CD4-positive, alpha-beta T cell (primary cell): ENCODE measurements at regions not wholly inside any gene's neighbourhood (a gene's known extent, or its start where the extent isn't known, plus 50 kb on each side); places are given as distances from the start of the nearest gene placed in this dataset.

Experiments
- ATAC-seq: fragments of 200-7000 bp; cut with Tn5 transposase; one replicate; pipeline ENCODE4 v1.10.0; 2022; ENCODE audit warnings: mild to moderate bottlenecking; ENCODE audit not compliant: poor library complexity
- CTCF ChIA-PET: fragments of 350-600 bp; sonication (Branson Sonifier 250); formaldehyde crosslinking; loops from one replicate; lab custom pipeline; 2021; ENCODE audit warnings: antibody characterized with exemption, inconsistent platforms; lab: Charles Lee
- POLR2A ChIA-PET: fragments of 350-600 bp; sonication (Branson Sonifier 250); formaldehyde crosslinking; loops from one replicate; lab custom pipeline; 2021; ENCODE audit warnings: antibody characterized with exemption, inconsistent platforms; lab: Charles Lee
- DNase-seq, 14 experiments: peaks; one replicate each; pipeline ENCODE4 v3.0.0-alpha.2; 2013 to 2020; ENCODE audit warnings: mixed read lengths in 2 of 14
- H3K27ac ChIP-seq, 2 donors: one replicate each; pipeline versions ENCODE4 v1.5.1 to v1.7.0; 2013; ENCODE audit warnings: low read length in 2 of 2, low read depth in 1 of 2, mild to moderate bottlenecking in 1 of 2
- H3K27me3 ChIP-seq, 2 experiments: 1 replicate in 1 of 2; 2 replicates in 1 of 2; pipeline versions ENCODE4 v1.6.1 to v1.7.0; 2013; ENCODE audit warnings: low read length in 2 of 2, control low read depth in 1 of 2, mild to moderate bottlenecking in 1 of 2, moderate library complexity in 1 of 2; ENCODE audit not compliant: insufficient read depth in 2 of 2, control insufficient read depth in 1 of 2
- H3K36me3 ChIP-seq: one replicate; pipeline ENCODE4 v1.6.1; 2013; ENCODE audit warnings: low read length, control low read depth; ENCODE audit not compliant: insufficient read depth
- H3K4me1 ChIP-seq: one replicate; pipeline ENCODE4 v1.6.1; 2013; ENCODE audit warnings: low read length, control low read depth; ENCODE audit not compliant: insufficient read depth
- H3K4me3 ChIP-seq: one replicate; pipeline ENCODE4 v1.5.1; 2013; ENCODE audit warnings: mild to moderate bottlenecking, low read length, moderate library complexity
- H3K9me3 ChIP-seq, 2 experiments: 1 replicate in 1 of 2; 2 replicates in 1 of 2; pipeline versions ENCODE4 v1.6.1 to v1.7.0; 2013; ENCODE audit warnings: low read length in 2 of 2, mild to moderate bottlenecking in 2 of 2, control low read depth in 1 of 2, moderate library complexity in 1 of 2; ENCODE audit not compliant: control insufficient read depth in 1 of 2, insufficient read depth in 1 of 2
- H3K27ac Mint-ChIP-seq: one replicate; pipeline ENCODE4 v1.8.0; 2020; ENCODE audit warnings: mixed read lengths
- H3K27me3 Mint-ChIP-seq: one replicate; pipeline ENCODE4 v1.8.0; 2021; ENCODE audit warnings: mixed read lengths
- H3K36me3 Mint-ChIP-seq: one replicate; pipeline ENCODE4 v1.8.0; 2021; ENCODE audit warnings: low read depth, mixed read lengths
- H3K4me1 Mint-ChIP-seq: one replicate; pipeline ENCODE4 v1.8.0; 2021; ENCODE audit warnings: low read depth, mixed read lengths
- H3K4me3 Mint-ChIP-seq: one replicate; pipeline ENCODE4 v1.8.0; 2020; ENCODE audit warnings: mild to moderate bottlenecking, mixed read lengths
- H3K9me3 Mint-ChIP-seq: one replicate; pipeline ENCODE4 v1.8.0; 2020; ENCODE audit warnings: mixed read lengths
- CTCF ChIP-seq: fragments of 200-600 bp; IDR thresholded peaks from one replicate; pipeline ENCODE4 v1.8.0; 2022; ENCODE audit warnings: antibody characterized with exemption, mild to moderate bottlenecking
- intact Hi-C, 2 experiments: fragments of 100-400 bp; cut with DNase I in 1 of 2; cut with micrococcal nuclease in 1 of 2; formaldehyde crosslinking; loops; one replicate each; pipeline versions ENCODE4 v1.15.1 to v1.9.0; 2023 to 2025; cut with DNase I, micrococcal nuclease

- CTCF ChIA-PET: no interaction called here
- no peak for DNase-seq
Observed at GRCh38 chr6:159390381-159390780, 221.2 kb downstream of the FNDC1 start.

GRCh38 chr6:159389695-159390094, 220.5 kb downstream of the FNDC1 start:
- ChIA-PET CTCF (no interaction called here), POLR2A (no interaction called here)
- no peak for TF ChIP-seq CTCF

More at GRCh38 chr6:159390381-159390780, 221.2 kb downstream of the FNDC1 start:
- H3K27ac ChIP-seq: no peak overlapping the region
- H3K4me1 Mint-ChIP-seq: no peaks in the 10 kb centered on the region
- ATAC-seq: no peak
- no peak overlapping the region for H3K4me3 ChIP-seq
- no peaks in the 10 kb centered on the region for H3K4me1 ChIP-seq
- TF ChIP-seq CTCF: no peak
- peaks cover 44% of the 10 kb centered on the region for H3K27me3 Mint-ChIP-seq
- POLR2A ChIA-PET: no interaction called here
- intact Hi-C loops: no loop called here
- H3K4me3 Mint-ChIP-seq: no peak overlapping the region
- H3K36me3 Mint-ChIP-seq: no peaks in the 10 kb centered on the region
- no peaks in the 10 kb centered on the region for H3K36me3 ChIP-seq
- no peaks in the 10 kb centered on the region for H3K9me3 Mint-ChIP-seq
- H3K9me3 ChIP-seq: peaks cover 0 to 4% of the 10 kb centered on the region in 2 experiments
- H3K27ac Mint-ChIP-seq: no peak overlapping the region
- H3K27me3 ChIP-seq: peaks cover 0 to 5% of the 10 kb centered on the region in 2 experiments

GRCh38 chr6:159380114-159380513, 210.9 kb downstream of the FNDC1 start:
- Histone ChIP-seq H3K4me3 (no peak overlapping the region), H3K27ac (no peak overlapping the region), H3K4me1 (no peaks in the 10 kb centered on the region), H3K27me3 (no peaks in the 10 kb centered on the region), H3K36me3 (no peaks in the 10 kb centered on the region), H3K9me3 (peaks cover 0 to 2% of the 10 kb centered on the region in 2 experiments)
- no peaks in the 10 kb centered on the region for H3K36me3 Mint-ChIP-seq
- ChIA-PET POLR2A (no interaction called here), CTCF (no interaction called here)
- H3K27ac Mint-ChIP-seq: no peak overlapping the region
- peaks cover 47% of the 10 kb centered on the region for H3K27me3 Mint-ChIP-seq
- TF ChIP-seq CTCF: no peak
- intact Hi-C loops: no loop called here
- DNase-seq (no peak), ATAC-seq (no peak)
- no peak overlapping the region for H3K4me3 Mint-ChIP-seq
- H3K4me1 Mint-ChIP-seq: no peaks in the 10 kb centered on the region
- no peaks in the 10 kb centered on the region for H3K9me3 Mint-ChIP-seq

More at GRCh38 chr6:159389695-159390094, 220.5 kb downstream of the FNDC1 start:
- H3K27ac ChIP-seq: no peak overlapping the region
- H3K36me3 ChIP-seq: no peaks in the 10 kb centered on the region
- no peak for DNase-seq
- peaks cover 0 to 5% of the 10 kb centered on the region in 2 experiments for H3K27me3 ChIP-seq
- H3K36me3 Mint-ChIP-seq: no peaks in the 10 kb centered on the region
- H3K4me1 Mint-ChIP-seq: no peaks in the 10 kb centered on the region
- H3K4me1 ChIP-seq: no peaks in the 10 kb centered on the region
- H3K4me3 Mint-ChIP-seq: no peak overlapping the region
- no peak overlapping the region for H3K4me3 ChIP-seq
- intact Hi-C loops: no loop called here
- no peak for ATAC-seq
- H3K27me3 Mint-ChIP-seq: peaks cover 42% of the 10 kb centered on the region
- no peaks in the 10 kb centered on the region for H3K9me3 Mint-ChIP-seq
- H3K9me3 ChIP-seq: peaks cover 0 to 4% of the 10 kb centered on the region in 2 experiments
- H3K27ac Mint-ChIP-seq: no peak overlapping the region
